GM21367 (cell line): ENCODE measurements at regions not wholly inside any gene's neighbourhood (a gene's known extent, or its start where the extent isn't known, plus 50 kb on each side); places are given as distances from the start of the nearest gene placed in this dataset.

Source experiments
- ATAC-seq: cut with Tn5 transposase; IDR thresholded peaks from one replicate; pipeline ENCODE4 v1.9.1; 2021; ENCODE audit not compliant: unreplicated experiment

DNA sequence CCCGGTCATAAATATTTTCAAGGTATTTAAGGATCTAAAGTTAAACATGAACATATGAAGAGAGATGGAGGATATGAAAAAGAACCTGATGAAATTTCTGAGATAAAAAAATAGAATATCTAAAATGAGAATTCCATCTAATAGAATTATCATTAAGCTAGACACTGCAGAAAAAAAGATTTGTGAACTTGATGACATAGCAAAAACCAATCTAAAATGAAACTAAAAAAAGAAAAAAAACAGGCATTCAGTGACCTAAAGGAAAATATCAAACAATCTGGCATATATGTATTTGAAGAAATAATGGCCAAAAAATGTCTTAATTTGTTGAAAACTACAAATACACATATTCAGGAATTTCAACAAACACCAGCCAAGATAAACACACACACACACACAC, 81.6 kb upstream of the ZC3H12C start:
- ATAC-seq, result no peak

DNA sequence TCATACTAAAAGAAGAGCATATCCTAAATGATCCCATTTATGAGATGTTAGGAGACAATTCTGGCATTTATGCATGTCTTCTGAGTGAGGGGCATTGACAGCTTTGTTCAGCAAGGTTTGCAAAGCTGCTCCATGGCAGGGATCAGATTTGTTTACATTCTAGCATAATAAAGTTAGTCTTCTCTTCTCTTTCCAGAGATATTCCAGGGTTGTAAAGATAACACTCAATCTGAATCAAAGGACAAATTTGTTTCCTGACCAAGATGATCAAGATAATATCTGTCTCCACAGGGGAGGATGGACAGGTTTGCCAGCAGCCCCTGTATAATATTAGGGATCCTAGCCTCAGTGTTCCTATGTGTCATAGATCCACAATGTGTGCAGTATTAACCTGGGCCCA, 77.5 kb upstream of the ZC3H12C start:
- no peak for ATAC-seq

DNA sequence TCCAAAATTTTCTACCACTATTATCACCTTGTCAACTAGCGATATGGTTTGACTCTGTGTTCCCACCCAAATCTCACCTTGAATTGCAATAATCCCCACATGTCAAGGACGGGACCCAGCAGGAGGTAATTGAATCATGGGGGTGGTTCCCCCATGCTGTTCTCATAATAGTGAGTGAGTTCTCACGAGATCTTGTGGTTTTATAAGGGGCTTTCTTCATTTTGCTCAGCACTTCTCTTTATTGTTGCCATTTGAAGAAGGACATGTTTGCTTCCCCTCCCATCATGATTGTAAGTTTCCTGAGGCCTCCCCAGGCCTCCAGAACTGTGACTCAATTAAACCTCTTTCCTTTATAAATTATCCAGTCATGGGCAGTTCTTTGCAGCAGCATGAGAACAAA, 73.5 kb upstream of the ZC3H12C start:
- no peak for ATAC-seq

DNA sequence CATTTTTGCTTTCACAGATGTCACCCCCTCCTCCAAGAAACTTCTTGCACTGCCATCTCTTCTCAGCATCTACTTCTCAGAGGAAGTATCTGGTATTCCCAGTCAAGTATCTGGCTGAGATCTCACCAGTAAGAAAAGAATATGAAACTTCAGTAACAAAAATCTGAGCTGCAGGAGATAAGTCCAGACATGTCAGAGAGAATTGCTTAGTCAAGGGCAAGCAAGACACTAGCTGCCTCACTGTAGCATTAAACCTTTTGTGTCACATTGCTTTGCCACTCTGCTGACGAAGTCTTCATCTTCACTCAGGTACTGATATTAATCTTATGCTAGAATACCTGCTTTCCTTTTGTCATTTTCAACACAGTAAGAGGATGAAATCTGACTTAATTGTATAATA, 70.6 kb upstream of the ZC3H12C start:
- no peak for ATAC-seq

DNA sequence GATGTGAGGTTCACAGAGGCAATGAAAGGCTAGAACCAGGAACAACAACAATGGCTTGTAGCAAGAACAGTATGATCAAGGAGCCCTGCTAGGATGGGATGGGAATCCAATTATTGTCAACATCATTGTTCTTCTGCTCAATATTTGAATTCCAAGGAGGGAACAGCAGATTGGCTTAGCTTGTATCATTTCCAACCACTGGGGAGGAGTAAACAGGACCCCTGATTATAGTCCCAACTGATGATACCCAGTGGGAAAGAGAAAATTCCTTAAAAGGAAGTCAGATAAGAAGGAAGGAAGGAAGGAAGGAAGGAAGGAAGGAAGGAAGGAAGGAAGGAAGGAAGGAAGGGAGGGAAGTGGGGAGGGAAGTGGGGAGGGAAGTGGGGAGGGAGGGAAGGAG, 69.5 kb upstream of the ZC3H12C start:
- no peak for ATAC-seq

DNA sequence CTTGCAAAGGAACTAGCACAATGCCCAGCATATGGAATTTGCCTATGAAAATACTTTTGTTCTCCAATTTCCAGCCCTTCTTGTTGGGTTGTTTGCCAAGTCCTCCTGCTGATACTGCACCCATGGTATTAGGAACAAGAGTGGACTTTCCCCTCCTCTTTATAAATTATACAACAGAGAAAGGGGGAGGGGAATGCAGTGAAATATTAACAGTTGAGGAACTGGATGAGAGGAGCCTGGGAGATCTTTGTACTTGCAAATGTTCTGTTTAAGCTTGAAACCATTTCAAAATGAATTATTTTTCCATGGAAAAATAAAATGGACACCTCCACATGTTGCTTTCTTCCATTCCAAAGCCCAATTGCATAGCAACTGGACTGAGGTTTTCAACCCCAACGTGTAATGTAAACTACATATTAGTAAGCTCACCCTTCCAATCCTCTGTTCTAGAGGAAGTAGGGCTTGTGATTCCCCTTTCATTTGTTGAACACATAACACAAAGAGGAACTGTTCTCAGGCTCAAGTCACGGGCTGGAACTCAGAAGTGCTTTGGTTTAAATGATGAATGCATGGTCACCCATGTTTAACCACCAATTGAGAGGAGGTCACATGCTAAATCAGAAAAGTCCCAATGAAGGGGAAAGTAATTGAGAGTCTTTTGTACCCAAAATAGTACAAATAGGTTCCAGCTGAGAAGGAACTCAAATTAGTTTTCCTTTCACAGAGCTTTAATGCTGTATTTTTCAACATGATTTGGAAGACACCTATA, 66.2 kb upstream of the ZC3H12C start:
- ATAC-seq, result peak; percentile 92

DNA sequence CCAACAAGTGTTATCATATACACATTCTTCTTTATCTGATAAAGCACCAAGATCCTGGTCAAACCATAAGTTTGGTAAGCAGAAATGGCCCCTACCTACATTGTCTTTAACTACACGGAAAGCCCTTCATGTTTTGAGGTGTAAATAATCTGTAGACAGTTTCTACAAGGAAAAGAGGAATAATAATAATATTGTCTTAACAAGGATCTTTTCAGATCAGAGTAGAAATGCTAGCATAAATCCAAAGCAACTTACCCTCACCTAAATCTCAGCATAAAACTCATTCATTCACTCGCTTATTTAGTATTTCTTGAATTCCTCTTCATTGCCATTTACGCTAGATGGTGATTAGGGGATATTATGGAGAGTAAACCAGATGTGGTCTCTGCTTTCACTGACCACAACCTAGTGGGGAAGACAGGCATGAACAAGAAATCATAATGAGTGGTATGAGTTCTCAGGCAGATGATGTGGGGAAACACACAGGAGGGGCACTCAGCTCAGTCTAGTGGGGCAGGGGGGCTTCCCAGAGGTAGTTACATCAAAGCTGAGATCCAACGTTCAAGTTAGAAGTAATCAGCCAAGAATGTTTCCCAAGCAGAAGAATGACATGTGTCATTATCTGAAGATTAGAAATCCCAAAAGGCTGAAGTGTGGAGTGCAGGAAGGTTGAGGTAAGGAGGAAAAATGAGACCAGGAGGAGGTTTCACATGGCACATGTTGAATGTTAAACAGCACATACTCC, 65.4 kb upstream of the ZC3H12C start:
- ATAC-seq, result peak; percentile 31

DNA sequence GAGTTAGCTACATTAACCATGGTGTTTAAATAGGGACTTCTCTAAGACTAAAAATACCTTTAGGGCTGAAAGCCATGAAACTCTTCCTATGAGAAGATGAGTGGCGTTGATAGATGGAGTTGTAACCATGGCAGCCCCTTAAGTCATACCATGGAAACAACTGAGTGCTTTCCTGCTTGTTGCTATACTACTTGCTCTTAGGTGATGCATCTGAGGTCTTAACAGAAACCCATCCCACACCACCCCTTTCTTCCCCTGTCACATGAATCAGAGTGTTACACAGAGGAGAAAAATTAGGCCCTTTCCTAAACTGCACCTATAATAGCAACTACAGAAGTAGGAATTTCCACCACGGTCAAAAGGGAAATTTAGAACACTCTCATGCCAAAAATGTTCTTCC, 64.3 kb upstream of the ZC3H12C start:
- no peak for ATAC-seq

DNA sequence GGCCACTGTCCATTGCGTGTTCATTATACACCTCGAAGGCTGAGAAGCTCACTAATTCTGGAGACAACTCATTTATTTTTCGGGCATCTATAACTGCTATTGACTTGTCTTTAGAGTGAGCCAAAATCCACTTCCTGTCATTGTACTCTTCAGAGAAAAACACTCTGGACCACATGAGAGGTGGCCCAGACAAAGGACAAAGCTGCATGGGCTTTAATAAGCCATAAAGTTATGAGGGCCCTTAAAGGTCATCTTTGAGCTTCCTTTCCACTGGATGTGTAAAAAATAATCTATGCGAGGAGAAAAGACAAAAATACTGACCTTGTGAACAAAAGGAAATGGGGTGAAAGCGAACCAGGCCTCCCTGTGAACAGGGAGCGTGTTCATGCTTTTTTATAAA, 63.5 kb upstream of the ZC3H12C start:
- no peak for ATAC-seq

DNA sequence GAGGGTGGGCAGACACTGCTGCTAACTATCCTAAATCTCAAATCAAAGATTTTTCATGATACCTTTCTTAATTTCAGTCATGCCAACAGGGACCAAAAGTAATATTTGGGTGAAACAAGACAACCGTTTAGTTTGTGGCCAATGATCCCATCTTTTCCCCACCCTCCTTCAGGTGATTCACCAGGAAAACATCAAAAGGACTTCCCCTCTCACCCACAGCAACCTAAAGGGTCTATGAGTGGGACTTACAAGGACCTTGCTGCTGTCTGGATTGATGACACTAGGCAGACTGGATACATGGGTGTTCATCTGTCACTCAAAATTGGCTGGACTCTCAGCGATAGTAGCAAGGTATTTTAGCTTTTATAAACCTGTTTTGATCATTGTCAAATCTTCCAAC, 62.0 kb upstream of the ZC3H12C start:
- no peak for ATAC-seq

DNA sequence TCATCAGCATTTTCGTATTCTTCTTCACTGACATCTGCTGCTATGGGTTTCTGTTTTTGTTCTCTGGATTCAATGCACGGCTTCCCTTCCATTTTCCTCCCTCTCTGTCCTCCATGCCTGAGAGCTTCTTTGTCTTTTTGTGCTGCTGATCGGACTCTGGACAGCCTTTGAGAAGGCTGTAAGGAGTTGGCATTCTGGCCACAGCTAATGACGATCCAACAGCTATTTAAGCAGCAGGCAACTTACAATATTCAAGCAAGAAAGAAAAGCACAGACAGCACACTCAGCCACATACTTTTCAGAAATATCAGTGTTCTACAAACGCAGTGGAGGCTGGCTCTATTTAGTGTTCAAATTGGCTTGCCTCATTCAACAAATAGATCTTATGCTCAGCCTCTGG, 60.9 kb upstream of the ZC3H12C start:
- no peak for ATAC-seq

DNA sequence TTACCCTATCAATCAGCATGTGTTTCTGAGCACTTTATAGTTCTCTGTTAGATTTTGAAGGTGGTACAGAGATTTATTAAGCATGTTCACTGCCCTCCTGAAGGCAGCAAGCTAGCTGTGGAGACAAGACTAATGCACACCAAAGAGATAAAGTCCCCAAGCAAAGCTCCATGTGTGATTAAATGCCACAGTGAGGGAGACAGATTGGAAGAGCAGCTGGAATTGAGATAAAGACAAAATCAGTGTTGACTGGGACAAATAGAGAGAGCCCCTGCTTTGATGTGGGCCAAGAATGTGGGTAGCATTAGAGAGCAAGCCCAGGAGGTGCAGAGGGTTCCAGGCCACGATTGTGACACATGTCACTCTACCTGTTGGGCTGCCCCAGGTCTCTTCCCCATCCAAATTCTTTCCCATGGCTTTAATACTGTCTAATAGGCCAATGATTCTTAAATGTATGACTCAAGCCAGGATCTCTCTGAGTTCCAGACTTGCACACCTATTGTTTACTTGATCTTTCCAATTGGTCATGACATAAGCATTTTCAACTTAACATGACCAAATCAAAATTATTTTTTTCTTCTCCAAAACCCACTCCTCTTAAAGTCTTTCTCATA, 60.1 kb upstream of the ZC3H12C start:
- ATAC-seq, result no peak

DNA sequence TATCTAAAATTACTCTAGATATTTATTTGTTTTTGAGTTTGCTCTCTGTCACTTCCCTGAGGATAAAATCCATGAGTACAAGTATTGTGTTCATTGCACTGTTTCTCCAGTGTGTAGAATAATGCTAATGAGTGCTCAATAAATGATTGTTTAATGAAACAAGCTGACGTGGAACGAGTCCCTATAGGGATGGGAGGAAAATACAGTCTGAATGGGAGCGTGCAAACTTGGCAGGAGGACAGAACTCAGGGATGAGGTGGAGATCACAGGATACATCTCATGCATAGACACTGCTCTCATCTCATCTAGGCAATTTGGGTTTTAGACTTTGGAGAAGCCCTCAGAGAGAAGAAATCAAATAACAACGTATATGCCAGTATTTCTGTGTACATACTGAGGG, 58.4 kb upstream of the ZC3H12C start:
- no peak for ATAC-seq

DNA sequence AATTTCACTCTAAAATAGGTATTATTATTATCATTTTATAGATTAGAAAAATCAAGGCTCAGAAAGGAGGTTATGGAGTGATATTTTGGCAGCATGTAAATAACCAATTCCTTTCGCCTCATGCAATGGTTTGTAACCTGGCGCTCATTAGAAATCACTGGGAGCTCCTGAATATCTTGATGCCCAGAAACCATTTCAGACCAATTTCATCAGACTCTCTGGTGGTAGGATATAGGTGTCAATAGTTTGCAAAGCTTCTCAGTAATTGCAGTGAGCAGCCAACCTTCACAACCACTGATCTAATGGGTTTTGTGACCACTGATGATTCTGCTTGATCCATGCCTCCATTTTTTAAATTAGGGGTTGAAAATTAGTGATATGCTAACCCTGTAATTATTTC, 57.8 kb upstream of the ZC3H12C start:
- no peak for ATAC-seq

DNA sequence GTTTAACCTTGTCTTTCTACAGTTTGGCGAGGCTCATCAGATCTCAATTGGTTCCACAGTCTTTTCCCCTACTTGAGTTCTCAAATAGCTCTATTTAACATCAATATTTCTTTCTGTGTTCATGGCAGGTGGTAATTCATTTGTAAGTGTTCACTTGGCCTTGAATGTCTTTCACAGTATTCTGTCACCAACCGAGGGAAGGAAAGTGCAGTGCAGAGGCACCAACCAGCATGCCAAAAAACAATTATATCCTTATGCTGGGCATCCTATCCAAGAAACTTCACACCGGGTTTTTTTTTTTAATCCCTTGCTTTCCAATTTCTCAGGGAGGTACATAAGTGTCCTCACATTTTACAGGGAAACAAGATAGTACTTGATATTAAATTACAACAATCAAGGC, 55.0 kb upstream of the ZC3H12C start:
- no peak for ATAC-seq
